H9 (cell line): ENCODE measurements at regions not wholly inside any gene's neighbourhood (a gene's known extent, or its start where the extent isn't known, plus 50 kb on each side); places are given as distances from the start of the nearest gene placed in this dataset.

Experiments
- DNase-seq: peaks from one replicate; pipeline ENCODE4 v3.0.0-alpha.2; 2017
- H2AFZ ChIP-seq: one replicate; pipeline ENCODE4 v1.6.1; 2013; ENCODE audit warnings: mild to moderate bottlenecking, low read length, control low read depth, moderate library complexity
- H2AK5ac ChIP-seq: 2 replicates; pipeline ENCODE4 v1.6.1; 2013; ENCODE audit warnings: low read length, control low read depth, mixed read lengths; ENCODE audit not compliant: insufficient read length
- H2BK120ac ChIP-seq: one replicate; pipeline ENCODE4 v1.6.1; 2013; ENCODE audit warnings: low read depth, mild to moderate bottlenecking, low read length, control low read depth, inconsistent platforms; ENCODE audit not compliant: poor library complexity, severe bottlenecking
- H2BK12ac ChIP-seq: 2 replicates; pipeline ENCODE4 v1.6.1; 2013; ENCODE audit warnings: low read length, control low read depth, mixed read lengths, low read depth; ENCODE audit not compliant: insufficient read length
- H2BK15ac ChIP-seq: 2 replicates; pipeline ENCODE4 v1.6.1; 2013; ENCODE audit warnings: low read depth, low read length, control low read depth
- H2BK20ac ChIP-seq: one replicate; pipeline ENCODE4 v1.6.1; 2013; ENCODE audit warnings: low read depth, mild to moderate bottlenecking, low read length, control low read depth, inconsistent platforms; ENCODE audit not compliant: poor library complexity, severe bottlenecking
- H2BK5ac ChIP-seq: 2 replicates; pipeline ENCODE4 v1.6.1; 2013; ENCODE audit warnings: low read length, control low read depth, mixed read lengths; ENCODE audit not compliant: insufficient read length
- H3K14ac ChIP-seq: 2 replicates; pipeline ENCODE4 v1.6.1; 2013; ENCODE audit warnings: low read length, control low read depth; ENCODE audit not compliant: insufficient read depth
- H3K18ac ChIP-seq: 2 replicates; pipeline ENCODE4 v1.6.1; 2013; ENCODE audit warnings: low read depth, mild to moderate bottlenecking, mixed read lengths, low read length, control low read depth; ENCODE audit not compliant: insufficient read length
- H3K23ac ChIP-seq: 2 replicates; pipeline ENCODE4 v1.6.1; 2013; ENCODE audit warnings: low read length, control low read depth, mixed read lengths, low read depth; ENCODE audit not compliant: insufficient read length
- H3K23me2 ChIP-seq: 2 replicates; pipeline ENCODE4 v1.6.1; 2013; ENCODE audit warnings: low read depth, mild to moderate bottlenecking, mixed read lengths, low read length, control low read depth; ENCODE audit not compliant: insufficient read length, poor library complexity, severe bottlenecking
- H3K27ac ChIP-seq: 2 replicates; pipeline ENCODE4 v1.5.1; 2013; ENCODE audit warnings: low read length, control low read depth, mixed read lengths, low read depth; ENCODE audit not compliant: insufficient read length
- H3K27me3 ChIP-seq: 2 replicates; pipeline ENCODE4 v1.6.1; 2013; ENCODE audit warnings: low read length, control low read depth, inconsistent platforms; ENCODE audit not compliant: insufficient read depth
- H3K4ac ChIP-seq: 2 replicates; pipeline ENCODE4 v1.6.1; 2013; ENCODE audit warnings: low read depth, mild to moderate bottlenecking, control low read depth, inconsistent platforms, low read length, moderate library complexity
- H3K4me1 ChIP-seq: 2 replicates; pipeline ENCODE4 v1.6.1; 2013; ENCODE audit warnings: low read length, control low read depth, inconsistent platforms; ENCODE audit not compliant: insufficient read depth
- H3K4me2 ChIP-seq: 2 replicates; pipeline ENCODE4 v1.6.1; 2013; ENCODE audit warnings: low read length, control low read depth, mixed read lengths; ENCODE audit not compliant: insufficient read length, insufficient read depth
- H3K56ac ChIP-seq: 2 replicates; pipeline ENCODE4 v1.6.1; 2013; ENCODE audit warnings: low read depth, mild to moderate bottlenecking, mixed read lengths, low read length, control low read depth; ENCODE audit not compliant: insufficient read length
- H3K79me1 ChIP-seq: 2 replicates; pipeline ENCODE4 v1.6.1; 2013; ENCODE audit warnings: low read depth, mild to moderate bottlenecking, moderate library complexity, low read length, control low read depth, inconsistent platforms; ENCODE audit not compliant: insufficient read depth, poor library complexity, severe bottlenecking
- H3K79me2 ChIP-seq: 2 replicates; pipeline ENCODE4 v1.6.1; 2013; ENCODE audit warnings: low read length, control low read depth, inconsistent platforms; ENCODE audit not compliant: insufficient read depth
- H3K9ac ChIP-seq: 2 replicates; pipeline ENCODE4 v1.6.1; 2013; ENCODE audit warnings: low read length, control low read depth, mixed read lengths; ENCODE audit not compliant: insufficient read length; ENCODE audit errors: extremely low read depth
- H3K9me3 ChIP-seq: one replicate; pipeline ENCODE4 v1.6.1; 2013; ENCODE audit warnings: low read depth, low read length, inconsistent platforms; ENCODE audit not compliant: control insufficient read depth
- H3T11ph ChIP-seq: one replicate; pipeline ENCODE4 v1.6.1; 2013; ENCODE audit warnings: mild to moderate bottlenecking, low read length, control low read depth, inconsistent platforms
- H4K20me1 ChIP-seq: one replicate; pipeline ENCODE4 v1.6.1; 2013; ENCODE audit not compliant: control insufficient read depth, insufficient read length, insufficient read depth
- H4K5ac ChIP-seq: 2 replicates; pipeline ENCODE4 v1.6.1; 2013; ENCODE audit warnings: low read depth, mild to moderate bottlenecking, mixed read lengths, low read length, control low read depth; ENCODE audit not compliant: insufficient read length
- H4K8ac ChIP-seq: replicated peaks from 2 replicates; pipeline ENCODE4 v1.6.1; 2013; ENCODE audit warnings: low read length, control low read depth, mixed read lengths, low read depth; ENCODE audit not compliant: insufficient read length
- H4K91ac ChIP-seq: 2 replicates; pipeline ENCODE4 v1.6.1; 2013; ENCODE audit warnings: low read depth, mild to moderate bottlenecking, moderate library complexity, mixed read lengths, low read length, control low read depth; ENCODE audit not compliant: insufficient read length
- H3K27ac Mint-ChIP-seq, 3 experiments: 2 replicates in 2 of 3; 3 replicates in 1 of 3; pipeline ENCODE4 v1.8.0; 2020 to 2021; ENCODE audit warnings: mixed read lengths in 3 of 3, mild to moderate bottlenecking in 1 of 3, moderate library complexity in 1 of 3
- H3K27me3 Mint-ChIP-seq: 2 replicates; pipeline ENCODE4 v1.8.0; 2021; ENCODE audit warnings: low read depth, mild to moderate bottlenecking, moderate library complexity, mixed read lengths
- H3K36me3 Mint-ChIP-seq, 3 experiments: 2 replicates in 2 of 3; 3 replicates in 1 of 3; pipeline ENCODE4 v1.8.0; 2020 to 2021; ENCODE audit warnings: low read depth in 3 of 3, mixed read lengths in 3 of 3; ENCODE audit not compliant: insufficient read depth in 1 of 3
- H3K4me1 Mint-ChIP-seq, 2 experiments: 2 replicates each; pipeline ENCODE4 v1.8.0; 2020; ENCODE audit warnings: mixed read lengths in 2 of 2
- H3K4me3 Mint-ChIP-seq, 2 experiments: 2 replicates in 1 of 2; 3 replicates in 1 of 2; pipeline ENCODE4 v1.8.0; 2020 to 2021; ENCODE audit warnings: mild to moderate bottlenecking in 2 of 2, mixed read lengths in 2 of 2, moderate library complexity in 1 of 2
- H3K9me3 Mint-ChIP-seq, 2 experiments: 2 replicates in 1 of 2; 3 replicates in 1 of 2; pipeline ENCODE4 v1.8.0; 2020; ENCODE audit warnings: mild to moderate bottlenecking in 2 of 2, mixed read lengths in 2 of 2, moderate library complexity in 1 of 2
- CTCF ChIP-seq: fragments of 200-600 bp; sonication (generic); conservative IDR thresholded peaks from 3 replicates; pipeline ENCODE4 v1.8.0; 2021; ENCODE audit warnings: antibody characterized with exemption, mild to moderate bottlenecking
- WGBS: extraction: QIAGEN DNeasy Blood & Tissue Kit; methylation state at CpG from one replicate; pipeline ENCODE4 v1.1.7; 2013; ENCODE audit warnings: missing lambda C conversion rate, low lambda C conversion rate, mixed read lengths; ENCODE audit not compliant: insufficient read length; ENCODE audit errors: extremely low coverage; 5-methylcytosine and 5-hydroxymethylcytosine counted together

- H4K8ac ChIP-seq, result no peak overlapping the region
- WGBS, result no CpG with 5 or more reads among the region's 25 CpGs
- no peaks in the 10 kb centered on the region; the same call in 1 of the 2 replicates for H3K79me2 ChIP-seq
- no peaks in the 10 kb centered on the region for H3K27me3 ChIP-seq
- no peaks in the 10 kb centered on the region for H3K23me2 ChIP-seq
- no peak overlapping the region for H3K4me3 Mint-ChIP-seq
- no peak overlapping the region for H2BK5ac ChIP-seq
- H4K91ac ChIP-seq, result no peak overlapping the region
- H3K14ac ChIP-seq, result no peak overlapping the region
- H2AFZ ChIP-seq, result no peak overlapping the region
- H2BK12ac ChIP-seq, result no peak overlapping the region
- no peak overlapping the region for H3K4me2 ChIP-seq
- no peaks in the 10 kb centered on the region for H3K4me1 ChIP-seq
- no peak overlapping the region for H2BK20ac ChIP-seq
- no peak overlapping the region for H2BK120ac ChIP-seq
- H3K36me3 Mint-ChIP-seq, result peaks cover 19 to 20% (median 20%) of the 10 kb centered on the region in 3 experiments
- H3K27me3 Mint-ChIP-seq, result peaks cover 30% of the 10 kb centered on the region
- peaks cover 18 to 22% of the 10 kb centered on the region in 2 experiments for H3K9me3 Mint-ChIP-seq
- no peak for TF ChIP-seq CTCF
- no peaks in the 10 kb centered on the region for H3K79me1 ChIP-seq
- H2AK5ac ChIP-seq, result no peak overlapping the region
- no peak overlapping the region for H2BK15ac ChIP-seq
- H3K27ac Mint-ChIP-seq, result no peak overlapping the region; a peak in 1 of 7 replicates
- no peak overlapping the region for H3K4ac ChIP-seq
- H3K4me1 Mint-ChIP-seq, result peaks cover under 1 to 5% of the 10 kb centered on the region in 2 experiments; a peak in 2 of 4 replicates
- no peaks in the 10 kb centered on the region for H4K20me1 ChIP-seq
- no peak overlapping the region for H3K23ac ChIP-seq
- no peak for DNase-seq
- H3K56ac ChIP-seq, result no peak overlapping the region
- no peak overlapping the region for H3K27ac ChIP-seq
- H3T11ph ChIP-seq, result no peak overlapping the region
- H3K9ac ChIP-seq, result no peak overlapping the region
- H3K9me3 ChIP-seq, result no peaks in the 10 kb centered on the region
- H4K5ac ChIP-seq, result no peak overlapping the region
- H3K18ac ChIP-seq, result no peak overlapping the region
Measured at GRCh38 chr22:48569476-48570233, 1258.0 kb downstream of the BRD1 start.
